HUES64 (cell line): ENCODE measurements at regions not wholly inside any gene's neighbourhood (a gene's known extent, or its start where the extent isn't known, plus 50 kb on each side); places are given as distances from the start of the nearest gene placed in this dataset.
"Not testable (repeated sequence)": the region's sequence is repeated elsewhere in the genome, so short reads cannot be mapped to it uniquely, and the experiment has no call there.

Source experiments
- H3K27ac ChIP-seq: 2 replicates; pipeline ENCODE4 v1.7.0; 2013; ENCODE audit warnings: low read depth, low read length, inconsistent platforms
- H3K27me3 ChIP-seq: 2 replicates; pipeline ENCODE4 v1.6.1; 2013; ENCODE audit warnings: mild to moderate bottlenecking, low read length; ENCODE audit not compliant: insufficient read depth
- H3K36me3 ChIP-seq: 2 replicates; pipeline ENCODE4 v1.6.1; 2013; ENCODE audit warnings: mild to moderate bottlenecking, low read length; ENCODE audit not compliant: insufficient read depth
- H3K4me1 ChIP-seq: 2 replicates; pipeline ENCODE4 v1.6.1; 2013; ENCODE audit warnings: mild to moderate bottlenecking, low read length, moderate library complexity; ENCODE audit not compliant: insufficient read depth
- H3K4me3 ChIP-seq: 2 replicates; pipeline ENCODE4 v1.5.1; 2013; ENCODE audit warnings: mild to moderate bottlenecking, low read length, moderate library complexity
- H3K9ac ChIP-seq: 2 replicates; pipeline ENCODE4 v1.6.1; 2013; ENCODE audit warnings: mild to moderate bottlenecking, low read depth, low read length
- H3K9me3 ChIP-seq: 2 replicates; pipeline ENCODE4 v1.6.1; 2013; ENCODE audit warnings: low read depth, low read length; ENCODE audit not compliant: insufficient read depth
- WGBS: fragments of 150-250, 120-280 bp; methylation state at CpG from one replicate; pipeline ENCODE4 v1.1.7; 2013; ENCODE audit warnings: missing lambda C conversion rate; 5-methylcytosine and 5-hydroxymethylcytosine counted together

DNA sequence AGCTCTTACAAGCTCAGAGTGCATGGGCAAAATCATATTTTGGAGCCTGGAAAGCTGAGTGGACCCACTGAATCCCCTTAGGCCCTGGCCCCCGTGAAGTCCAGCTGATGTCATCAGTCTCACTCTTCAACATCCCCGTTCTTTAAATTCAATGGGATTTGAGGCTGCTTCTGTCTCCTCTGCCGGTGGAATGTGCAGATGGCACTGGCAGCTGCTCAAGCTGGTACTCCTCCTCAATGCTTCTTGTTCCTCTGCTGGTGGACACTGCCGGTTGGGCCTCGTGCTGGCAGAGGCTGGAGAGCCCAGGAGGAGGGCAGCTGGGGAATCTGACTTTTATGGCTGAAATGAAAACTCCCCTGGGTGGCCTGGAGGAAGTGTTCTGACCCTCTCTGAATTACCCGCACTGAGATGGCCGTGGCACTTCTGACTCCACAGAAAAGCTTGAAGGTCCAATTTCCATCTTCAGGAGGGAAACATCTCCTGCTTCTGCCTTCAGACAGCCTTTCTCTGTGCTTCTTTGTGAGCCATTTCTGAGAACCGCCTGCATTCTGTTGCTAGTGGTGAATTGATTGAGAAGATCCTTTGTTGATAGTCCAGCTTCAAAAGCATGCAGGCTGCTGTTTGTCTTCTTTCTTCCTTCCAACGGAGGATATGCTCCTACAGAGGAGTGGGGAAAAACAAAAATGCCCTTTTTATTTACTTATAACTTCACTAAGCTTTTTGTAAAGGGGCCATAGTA lies 298.9 kb downstream of the TMEM38B start:
- Histone ChIP-seq H3K36me3 (no peaks in the 10 kb centered on the region), H3K9me3 (no peaks in the 10 kb centered on the region), H3K4me3 (no peak overlapping the region), H3K4me1 (peaks cover 14% of the 10 kb centered on the region), H3K27me3 (no peaks in the 10 kb centered on the region), H3K27ac (no peak overlapping the region), H3K9ac (no peak overlapping the region)
- 86% methylated on average over 8 of the region's 9 CpGs for WGBS

DNA sequence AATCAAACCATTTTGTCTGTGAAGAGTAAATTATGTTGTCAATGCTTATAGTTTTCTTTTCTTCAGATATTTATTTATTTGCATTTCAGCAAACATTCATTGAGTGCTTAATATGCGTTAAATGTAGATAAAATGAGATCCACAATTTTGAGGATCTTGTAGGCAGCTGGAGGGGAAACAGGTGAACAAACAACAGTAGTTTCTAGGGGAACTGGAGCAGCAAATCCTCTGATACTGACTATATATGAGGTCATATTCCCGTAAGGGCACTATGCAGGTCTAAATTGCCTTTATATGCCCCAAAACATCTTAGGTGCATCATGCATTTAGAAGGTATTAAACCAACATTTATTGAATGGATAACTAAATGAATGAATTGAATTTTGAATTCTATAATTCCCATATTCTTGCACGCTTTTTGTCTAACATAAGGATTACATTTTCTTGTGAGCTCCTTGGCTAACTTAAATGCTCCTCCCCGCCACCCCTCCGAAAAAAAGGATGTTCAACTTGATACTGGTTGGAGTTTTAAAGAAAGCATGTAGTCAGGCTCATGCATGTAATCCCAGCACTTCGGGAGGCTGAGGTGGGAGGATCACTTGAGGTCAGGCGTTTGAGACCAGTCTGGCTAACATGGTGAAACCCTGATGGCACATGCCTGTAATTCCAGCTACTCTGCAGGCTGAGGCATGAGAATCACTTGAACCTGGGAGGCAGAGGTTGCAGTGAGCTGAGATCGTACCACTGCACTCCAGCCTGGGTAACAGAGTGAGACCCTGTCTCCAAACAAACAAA lies 299.8 kb downstream of the TMEM38B start:
- Histone ChIP-seq H3K9ac (no peak overlapping the region), H3K27ac (no peak overlapping the region), H3K4me3 (no peak overlapping the region), H3K9me3 (no peaks in the 10 kb centered on the region), H3K36me3 (no peaks in the 10 kb centered on the region), H3K27me3 (no peaks in the 10 kb centered on the region), H3K4me1 (peaks cover 14% of the 10 kb centered on the region)
- 95% methylated on average over 7 of the region's 8 CpGs for WGBS

- no peaks in the 10 kb centered on the region for H3K27me3 ChIP-seq
- 95% methylated on average over 2 of the region's 2 CpGs for WGBS
- H3K27ac ChIP-seq, result no peak overlapping the region
- H3K9me3 ChIP-seq, result no peaks in the 10 kb centered on the region
- peaks cover 14% of the 10 kb centered on the region for H3K4me1 ChIP-seq
- H3K4me3 ChIP-seq, result no peak overlapping the region
- no peaks in the 10 kb centered on the region for H3K36me3 ChIP-seq
- H3K9ac ChIP-seq, result no peak overlapping the region
Observed at GRCh38 chr9:105994970-105995369, 300.6 kb downstream of the TMEM38B start.

DNA sequence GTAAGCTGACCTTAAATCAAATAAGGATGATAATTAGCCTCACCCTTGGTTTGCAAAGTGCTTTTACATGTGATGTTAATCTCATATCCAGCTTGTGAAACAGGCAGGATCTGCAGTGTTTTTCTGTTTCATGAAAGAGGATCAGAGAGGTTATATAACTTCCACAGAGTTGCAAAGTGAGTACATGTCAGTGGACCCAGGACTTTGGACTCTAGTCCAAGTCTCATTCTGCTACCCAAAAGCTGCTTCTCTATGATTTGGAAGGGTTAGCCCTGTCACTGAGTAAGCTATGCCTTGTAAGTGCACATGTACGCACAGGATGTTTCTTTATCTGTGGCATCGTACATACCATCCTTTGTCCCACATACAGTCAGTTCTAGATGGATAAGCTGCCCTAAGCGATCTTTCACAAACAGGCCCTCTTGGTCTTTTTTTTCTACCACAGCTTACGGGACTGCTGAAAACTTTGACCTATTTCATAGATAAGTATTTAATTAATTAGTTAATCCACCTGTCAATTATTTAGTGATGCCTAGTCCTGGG lies 322.9 kb downstream of the TMEM38B start:
- Histone ChIP-seq H3K4me1 (peaks cover 19% of the 10 kb centered on the region), H3K4me3 (no peak overlapping the region), H3K9ac (no peak overlapping the region), H3K9me3 (no peaks in the 10 kb centered on the region), H3K27me3 (no peaks in the 10 kb centered on the region), H3K36me3 (no peaks in the 10 kb centered on the region), H3K27ac (no peak overlapping the region)
- WGBS, result 95% methylated on average over 3 of the region's 4 CpGs

GRCh38 chr9:106019039-106019680 lies 324.8 kb downstream of the TMEM38B start:
- Histone ChIP-seq H3K9me3 (no peaks in the 10 kb centered on the region), H3K9ac (peak overlapping the region; percentile 24; the same call in 1 of the 2 replicates), H3K4me3 (0 out of 2 replicates have a peak overlapping the region, but pooled peaks have one; percentile 11), H3K36me3 (no peaks in the 10 kb centered on the region), H3K4me1 (peaks cover 19% of the 10 kb centered on the region), H3K27ac (peak overlapping the region; percentile 75; the same call in 1 of the 2 replicates), H3K27me3 (no peaks in the 10 kb centered on the region)
- 62% methylated on average over 3 of the region's 3 CpGs for WGBS

DNA sequence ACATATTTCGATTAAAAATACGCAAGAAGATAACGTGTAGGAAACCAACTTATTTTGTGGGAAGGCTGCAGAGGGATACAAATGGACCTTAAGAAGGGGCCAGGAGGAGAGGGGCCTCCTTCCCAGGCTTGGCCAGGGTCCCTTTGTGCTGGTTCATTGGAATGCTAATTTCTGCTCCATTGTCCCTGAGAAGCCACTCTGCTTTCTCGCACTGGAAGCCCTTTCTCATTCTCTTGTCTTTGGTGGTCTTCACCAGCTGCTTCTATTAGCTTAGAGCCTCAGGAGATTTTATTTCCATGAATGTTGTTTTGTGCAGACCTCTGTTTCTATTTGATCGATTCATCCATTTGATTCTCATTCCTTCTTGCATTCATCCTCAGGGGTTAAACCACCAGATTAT lies 325.4 kb downstream of the TMEM38B start:
- peak overlapping the region; percentile 24; the same call in 1 of the 2 replicates for H3K9ac ChIP-seq
- H3K4me1 ChIP-seq, result peaks cover 19% of the 10 kb centered on the region
- H3K4me3 ChIP-seq, result 0 out of 2 replicates have a peak overlapping the region, but pooled peaks have one; percentile 11
- no peaks in the 10 kb centered on the region for H3K27me3 ChIP-seq
- H3K9me3 ChIP-seq, result no peaks in the 10 kb centered on the region
- H3K27ac ChIP-seq, result peak overlapping the region; percentile 81; the same call in 1 of the 2 replicates
- 53% methylated on average over 5 of the region's 5 CpGs for WGBS
- no peaks in the 10 kb centered on the region for H3K36me3 ChIP-seq

DNA sequence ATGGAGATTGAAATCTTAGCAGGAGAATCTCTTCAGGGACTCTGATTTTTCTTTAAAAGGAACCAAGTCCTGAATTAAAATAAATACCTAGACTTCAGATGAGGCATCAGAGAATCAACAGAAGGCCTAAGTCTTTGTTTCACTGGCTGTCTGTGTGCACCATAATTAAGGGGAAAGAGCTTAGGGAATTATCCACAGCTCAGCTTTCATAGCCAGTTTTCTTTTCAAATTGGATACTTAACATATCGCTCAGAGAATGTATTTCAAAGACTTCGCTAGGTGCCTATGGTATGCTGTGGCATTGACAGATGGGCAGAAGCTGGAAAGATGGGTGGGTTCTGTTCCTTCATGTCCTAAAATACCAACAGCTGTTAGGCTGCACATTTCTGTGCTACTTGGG lies 325.8 kb downstream of the TMEM38B start:
- H3K9me3 ChIP-seq, result no peaks in the 10 kb centered on the region
- no peaks in the 10 kb centered on the region for H3K27me3 ChIP-seq
- no peak overlapping the region for H3K9ac ChIP-seq
- peak overlapping the region; percentile 81; the same call in 1 of the 2 replicates for H3K27ac ChIP-seq
- no peaks in the 10 kb centered on the region for H3K36me3 ChIP-seq
- 88% methylated on average over 2 of the region's 2 CpGs for WGBS
- H3K4me3 ChIP-seq, result no peak overlapping the region
- peaks cover 19% of the 10 kb centered on the region for H3K4me1 ChIP-seq

DNA sequence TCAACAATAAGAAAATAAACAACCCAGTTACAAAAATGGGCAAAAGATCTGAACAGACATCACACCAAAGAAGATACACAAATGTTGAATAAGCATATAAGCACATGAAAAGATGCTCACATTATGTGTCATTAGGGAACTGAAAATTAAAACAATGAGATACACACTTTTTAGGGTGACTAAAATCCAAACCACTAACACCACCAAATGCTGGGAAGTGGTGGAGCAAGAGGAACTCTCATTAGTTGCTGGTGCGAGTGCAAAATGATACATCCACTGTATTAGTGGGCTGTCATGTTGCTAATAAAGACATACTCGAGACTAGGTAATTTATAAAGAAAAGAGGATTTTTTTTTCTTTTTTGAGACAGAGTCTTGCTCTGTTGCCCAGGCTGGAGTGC lies 329.1 kb downstream of the TMEM38B start:
- Histone ChIP-seq H3K4me1 (peaks cover 19% of the 10 kb centered on the region), H3K27me3 (no peaks in the 10 kb centered on the region), H3K27ac (no peak overlapping the region), H3K9ac (no peak overlapping the region), H3K9me3 (no peaks in the 10 kb centered on the region), H3K36me3 (no peaks in the 10 kb centered on the region), H3K4me3 (no peak overlapping the region)
- 95% methylated on average over 2 of the region's 2 CpGs for WGBS

DNA sequence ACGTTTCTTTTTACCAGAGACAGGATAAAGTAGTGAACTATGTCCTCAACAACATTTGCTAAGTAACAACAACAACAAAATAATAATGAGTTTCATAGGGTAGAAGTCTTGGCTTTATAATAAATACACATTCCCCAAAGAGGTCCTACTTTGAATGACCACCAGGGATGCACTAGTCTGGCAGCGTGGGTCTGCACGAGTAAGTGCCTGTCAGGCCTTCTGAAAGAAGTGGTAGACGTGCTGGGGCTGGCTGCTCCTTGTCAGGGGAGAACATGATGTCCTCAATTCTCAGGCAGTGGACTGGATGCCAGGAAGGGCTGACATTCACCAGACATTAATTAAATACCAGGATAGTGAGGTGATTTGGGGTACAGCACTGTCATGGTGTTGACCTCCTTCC lies 331.1 kb downstream of the TMEM38B start:
- no peaks in the 10 kb centered on the region for H3K27me3 ChIP-seq
- H3K9me3 ChIP-seq, result no peaks in the 10 kb centered on the region
- H3K27ac ChIP-seq, result no peak overlapping the region
- H3K4me1 ChIP-seq, result peaks cover 3% of the 10 kb centered on the region; the same call in 1 of the 2 replicates
- no peak overlapping the region for H3K9ac ChIP-seq
- 92% methylated on average over 4 of the region's 4 CpGs for WGBS
- no peak overlapping the region for H3K4me3 ChIP-seq
- H3K36me3 ChIP-seq, result no peaks in the 10 kb centered on the region

DNA sequence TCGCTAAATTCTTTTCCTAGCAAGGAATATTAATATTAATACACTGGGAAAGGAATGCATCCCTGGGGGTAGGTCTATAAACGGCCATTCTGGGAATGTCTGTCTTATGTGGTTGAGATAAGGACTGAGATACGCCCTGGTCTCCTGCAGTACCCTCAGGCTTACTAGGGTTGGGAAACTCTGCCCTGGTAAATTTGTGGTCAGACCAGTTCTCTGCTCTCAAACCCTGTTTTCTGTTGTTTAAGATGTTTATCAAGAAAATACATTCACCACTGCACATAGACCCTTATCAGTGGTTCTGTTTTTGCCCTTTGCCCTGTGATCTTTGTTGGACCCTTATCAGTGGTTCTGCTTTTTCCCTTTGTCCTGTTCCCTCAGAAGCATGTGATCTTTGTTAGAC lies 335.8 kb downstream of the TMEM38B start:
- not testable (repeated sequence) for H3K4me3 ChIP-seq, H3K4me1 ChIP-seq, H3K36me3 ChIP-seq, H3K9ac ChIP-seq, H3K27ac ChIP-seq, H3K27me3 ChIP-seq, H3K9me3 ChIP-seq
- 98% methylated on average over 2 of the region's 3 CpGs for WGBS

DNA sequence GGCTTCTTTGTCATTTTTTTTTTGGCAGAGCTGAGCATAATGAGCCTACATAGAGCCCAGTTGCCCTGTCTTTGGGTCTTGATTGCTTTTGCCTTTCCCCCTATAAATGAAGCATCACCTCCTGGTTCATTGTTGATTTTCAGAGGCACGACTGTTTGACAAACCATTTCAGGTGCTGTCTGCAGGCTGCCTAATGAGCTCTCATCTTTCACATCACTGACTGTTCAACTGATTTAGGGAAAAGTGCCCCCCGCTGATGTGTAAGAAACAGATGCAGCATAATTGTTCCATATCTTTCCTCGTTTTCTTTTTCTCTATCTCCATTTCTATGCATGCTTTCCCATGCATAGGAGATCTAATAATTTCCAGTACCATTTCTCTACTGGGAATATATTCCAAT lies 338.6 kb downstream of the TMEM38B start:
- no peaks in the 10 kb centered on the region for H3K36me3 ChIP-seq
- H3K9ac ChIP-seq, result no peak overlapping the region
- 88% methylated on average over 3 of the region's 3 CpGs for WGBS
- no peaks in the 10 kb centered on the region for H3K9me3 ChIP-seq
- no peaks in the 10 kb centered on the region for H3K27me3 ChIP-seq
- H3K4me3 ChIP-seq, result no peak overlapping the region
- H3K27ac ChIP-seq, result no peak overlapping the region
- H3K4me1 ChIP-seq, result peaks cover 6% of the 10 kb centered on the region; the same call in 1 of the 2 replicates
